Mucosa of descending colon (tissue), 3 donors: ENCODE measurements at regions not wholly inside any gene's neighbourhood (a gene's known extent, or its start where the extent isn't known, plus 50 kb on each side); places are given as distances from the start of the nearest gene placed in this dataset.

Experiments
- ATAC-seq: fragments of 200-7000 bp; cut with Tn5 transposase; one replicate; pipeline ENCODE4 v1.9.1; 2020; ENCODE audit warnings: mild to moderate bottlenecking, moderate library complexity
- DNase-seq, 3 donors: peaks; one replicate each; pipeline ENCODE4 v3.0.0-alpha.2; 2020
- H3K36me3 ChIP-seq: fragments of 200-600 bp; one replicate; pipeline ENCODE4 v1.8.0; 2021; ENCODE audit warnings: low read depth, mild to moderate bottlenecking
- H3K4me1 ChIP-seq: fragments of 200-600 bp; one replicate; pipeline ENCODE4 v1.8.0; 2021; ENCODE audit warnings: low read depth, mild to moderate bottlenecking
- H3K4me3 ChIP-seq: fragments of 200-600 bp; one replicate; pipeline ENCODE4 v1.8.0; 2021; ENCODE audit warnings: mild to moderate bottlenecking
- H3K9me3 ChIP-seq: fragments of 200-600 bp; one replicate; pipeline ENCODE4 v1.8.0; 2021; ENCODE audit warnings: mild to moderate bottlenecking
- CTCF ChIP-seq: fragments of 200-600 bp; IDR thresholded peaks from one replicate; pipeline ENCODE4 v1.8.0; 2022; ENCODE audit warnings: antibody characterized with exemption, mild to moderate bottlenecking
- intact Hi-C, 2 donors: fragments of 100-400 bp; cut with DNase I in 1 of 2; cut with micrococcal nuclease in 1 of 2; formaldehyde crosslinking; loops; one replicate each; pipeline versions ENCODE4 v1.11.0 to v1.11.1; 2022; cut with DNase I, micrococcal nuclease
- donor health status: DM: no; HTN: no; CAD: no; lungs with moderate emphysema.
- donor health status: DM: no; HTN: no; CAD: no.
- donor health status: DM: no; HTN: yes; CAD: no.

DNA sequence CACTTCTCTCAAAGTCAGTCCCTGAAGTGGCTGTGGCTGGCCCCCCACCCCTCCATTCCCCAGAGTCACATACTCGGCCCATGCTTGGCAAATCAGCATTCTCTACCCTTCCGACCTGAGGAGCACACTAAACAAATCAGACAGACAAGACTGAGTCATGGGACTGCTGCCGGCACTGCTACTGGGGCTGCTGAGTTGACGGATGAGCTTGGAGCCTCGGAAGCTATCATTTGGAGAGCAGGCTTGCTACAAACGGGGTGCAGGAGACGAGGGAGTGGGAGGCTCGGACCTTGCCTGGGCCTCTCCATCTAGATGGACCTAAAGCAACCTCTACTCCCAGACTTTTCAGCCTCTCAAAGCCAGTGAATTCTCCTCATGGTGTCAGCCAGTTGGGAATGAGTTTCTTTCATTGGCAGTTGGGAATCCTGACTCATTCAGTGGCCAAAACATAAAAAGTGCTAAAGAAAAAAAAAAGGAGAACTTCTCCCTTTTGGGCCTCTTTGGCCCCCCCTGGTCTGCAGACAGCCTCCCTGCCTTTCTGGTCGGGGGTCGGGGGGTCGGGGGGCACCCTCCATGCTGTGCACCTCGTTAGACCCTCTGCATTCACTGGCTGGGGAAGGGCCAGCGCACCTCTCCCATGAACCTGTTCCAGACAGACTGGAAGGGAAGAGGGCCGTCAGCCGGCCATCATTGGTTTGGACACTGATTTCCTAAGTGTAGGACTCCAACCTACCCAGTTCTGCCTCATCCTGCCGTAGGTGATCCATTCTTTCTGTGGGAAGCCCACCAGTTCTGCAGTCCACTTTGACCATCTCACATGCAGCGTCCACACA lies 52.3 kb upstream of the COL13A1 start:
- no peak for DNase-seq
- intact Hi-C loops = no loop called here
- Histone ChIP-seq H3K9me3 (no peaks in the 10 kb centered on the region), H3K4me3 (no peak overlapping the region), H3K4me1 (no peaks in the 10 kb centered on the region), H3K36me3 (no peaks in the 10 kb centered on the region)
- no peak for ATAC-seq
- TF ChIP-seq CTCF = no peak

- Histone ChIP-seq H3K36me3 (no peaks in the 10 kb centered on the region), H3K9me3 (no peaks in the 10 kb centered on the region), H3K4me1 (no peaks in the 10 kb centered on the region), H3K4me3 (no peak overlapping the region)
- TF ChIP-seq CTCF = no peak
- ATAC-seq = no peak
- DNase-seq = no peak
- intact Hi-C loops = no loop called here
Observed at GRCh38 chr10:69750011-69750373, 51.7 kb upstream of the COL13A1 start.

DNA sequence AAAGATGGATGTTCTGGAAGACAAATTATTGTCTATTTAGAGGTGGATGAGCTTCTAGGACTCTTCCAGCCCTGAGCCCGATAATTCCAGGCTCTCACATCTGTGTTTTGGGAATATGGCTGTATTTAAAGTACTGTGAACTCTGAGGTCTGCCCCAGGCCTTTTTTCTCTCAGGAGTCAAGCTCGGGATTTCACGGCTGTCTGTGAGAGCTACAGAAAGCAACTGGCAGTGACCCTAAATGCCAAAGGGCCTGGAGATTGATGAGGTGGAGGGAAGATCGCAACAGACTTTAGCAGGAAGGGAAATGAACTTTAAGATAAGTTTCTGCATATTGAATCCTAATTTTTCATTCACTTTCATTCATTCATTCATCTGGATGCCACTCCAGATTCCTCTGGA lies 51.0 kb upstream of the COL13A1 start:
- DNase-seq (no peak), ATAC-seq (no peak)
- Histone ChIP-seq H3K4me1 (no peaks in the 10 kb centered on the region), H3K4me3 (no peak overlapping the region), H3K9me3 (no peaks in the 10 kb centered on the region), H3K36me3 (no peaks in the 10 kb centered on the region)
- TF ChIP-seq CTCF = no peak
- intact Hi-C loops = no loop called here

GRCh38 chr10:69751214-69751613 lies 50.5 kb upstream of the COL13A1 start:
- Histone ChIP-seq H3K4me3 (no peak overlapping the region), H3K9me3 (no peaks in the 10 kb centered on the region), H3K36me3 (no peaks in the 10 kb centered on the region), H3K4me1 (no peaks in the 10 kb centered on the region)
- DNase-seq (no peak), ATAC-seq (no peak)
- no peak for TF ChIP-seq CTCF
- intact Hi-C loops = no loop called here
